Neural progenitor cell (in vitro differentiated cells): ENCODE measurements at regions not wholly inside any gene's neighbourhood (a gene's known extent, or its start where the extent isn't known, plus 50 kb on each side); places are given as distances from the start of the nearest gene placed in this dataset.
"Not testable (repeated sequence)": the region's sequence is repeated elsewhere in the genome, so short reads cannot be mapped to it uniquely, and the experiment has no call there.

Experiments
- EZH2 ChIP-seq: fragments of 200-600 bp; sonication (generic); IDR thresholded peaks from 2 replicates; pipeline ENCODE4 v1.6.1; 2017; ENCODE audit warnings: antibody characterized with exemption, mild to moderate bottlenecking, moderate library complexity
- TF ChIP-seq, protein P1 (sequence below): fragments of 200-600 bp; sonication (generic); IDR thresholded peaks from 2 replicates; pipeline ENCODE4 v1.5.1; 2017; ENCODE audit warnings: antibody characterized with exemption, mild to moderate bottlenecking

DNA sequence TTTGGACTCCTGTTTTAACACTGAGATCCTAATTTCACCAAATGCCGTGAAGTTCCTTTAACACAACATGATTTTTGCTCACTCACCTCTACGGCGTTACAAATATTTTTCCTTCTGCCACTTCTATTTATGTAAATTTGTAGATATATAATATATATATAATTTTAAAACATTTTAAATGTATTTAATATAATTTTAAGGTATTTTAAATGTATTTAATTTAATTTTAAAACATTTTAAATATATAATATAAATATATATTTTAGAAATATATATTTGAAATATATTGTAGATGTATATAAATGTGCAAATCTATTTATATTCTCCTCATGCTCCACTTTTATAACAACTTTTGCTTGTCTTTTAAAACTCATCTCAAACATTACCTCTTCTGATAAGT, 1883.5 kb downstream of the KHDRBS2 start:
- TF ChIP-seq, protein P1, sequence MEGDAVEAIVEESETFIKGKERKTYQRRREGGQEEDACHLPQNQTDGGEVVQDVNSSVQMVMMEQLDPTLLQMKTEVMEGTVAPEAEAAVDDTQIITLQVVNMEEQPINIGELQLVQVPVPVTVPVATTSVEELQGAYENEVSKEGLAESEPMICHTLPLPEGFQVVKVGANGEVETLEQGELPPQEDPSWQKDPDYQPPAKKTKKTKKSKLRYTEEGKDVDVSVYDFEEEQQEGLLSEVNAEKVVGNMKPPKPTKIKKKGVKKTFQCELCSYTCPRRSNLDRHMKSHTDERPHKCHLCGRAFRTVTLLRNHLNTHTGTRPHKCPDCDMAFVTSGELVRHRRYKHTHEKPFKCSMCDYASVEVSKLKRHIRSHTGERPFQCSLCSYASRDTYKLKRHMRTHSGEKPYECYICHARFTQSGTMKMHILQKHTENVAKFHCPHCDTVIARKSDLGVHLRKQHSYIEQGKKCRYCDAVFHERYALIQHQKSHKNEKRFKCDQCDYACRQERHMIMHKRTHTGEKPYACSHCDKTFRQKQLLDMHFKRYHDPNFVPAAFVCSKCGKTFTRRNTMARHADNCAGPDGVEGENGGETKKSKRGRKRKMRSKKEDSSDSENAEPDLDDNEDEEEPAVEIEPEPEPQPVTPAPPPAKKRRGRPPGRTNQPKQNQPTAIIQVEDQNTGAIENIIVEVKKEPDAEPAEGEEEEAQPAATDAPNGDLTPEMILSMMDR, result not testable (repeated sequence)
- not testable (repeated sequence) for TF ChIP-seq EZH2
